Fibroblast of skin of scalp (primary cell): ENCODE measurements at regions not wholly inside any gene's neighbourhood (a gene's known extent, or its start where the extent isn't known, plus 50 kb on each side); places are given as distances from the start of the nearest gene placed in this dataset.
"Not testable (repeated sequence)": the region's sequence is repeated elsewhere in the genome, so short reads cannot be mapped to it uniquely, and the experiment has no call there.

Source experiments
- DNase-seq: peaks from one replicate; pipeline ENCODE4 v3.0.0-alpha.2; 2013

DNA sequence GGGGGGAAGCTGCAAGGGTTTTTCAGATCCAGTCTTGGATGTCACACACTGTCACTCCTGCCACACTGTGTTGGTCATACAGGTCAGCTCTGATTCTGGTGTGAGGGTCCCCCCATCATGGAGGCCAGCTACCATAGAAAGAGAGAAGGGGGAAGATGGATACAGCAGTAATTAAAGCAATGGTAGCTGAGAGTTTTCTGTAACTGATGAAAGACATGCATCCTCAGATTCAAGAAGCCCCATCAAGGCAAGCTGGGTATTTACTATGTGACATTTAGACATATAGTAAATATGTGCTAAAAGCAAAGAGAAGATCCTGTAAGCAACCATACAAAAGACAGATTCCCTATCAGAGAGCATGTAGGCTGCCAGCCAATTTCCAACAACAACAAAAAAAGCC lies 110.9 kb upstream of the COL5A1 start:
- no peak for DNase-seq

DNA sequence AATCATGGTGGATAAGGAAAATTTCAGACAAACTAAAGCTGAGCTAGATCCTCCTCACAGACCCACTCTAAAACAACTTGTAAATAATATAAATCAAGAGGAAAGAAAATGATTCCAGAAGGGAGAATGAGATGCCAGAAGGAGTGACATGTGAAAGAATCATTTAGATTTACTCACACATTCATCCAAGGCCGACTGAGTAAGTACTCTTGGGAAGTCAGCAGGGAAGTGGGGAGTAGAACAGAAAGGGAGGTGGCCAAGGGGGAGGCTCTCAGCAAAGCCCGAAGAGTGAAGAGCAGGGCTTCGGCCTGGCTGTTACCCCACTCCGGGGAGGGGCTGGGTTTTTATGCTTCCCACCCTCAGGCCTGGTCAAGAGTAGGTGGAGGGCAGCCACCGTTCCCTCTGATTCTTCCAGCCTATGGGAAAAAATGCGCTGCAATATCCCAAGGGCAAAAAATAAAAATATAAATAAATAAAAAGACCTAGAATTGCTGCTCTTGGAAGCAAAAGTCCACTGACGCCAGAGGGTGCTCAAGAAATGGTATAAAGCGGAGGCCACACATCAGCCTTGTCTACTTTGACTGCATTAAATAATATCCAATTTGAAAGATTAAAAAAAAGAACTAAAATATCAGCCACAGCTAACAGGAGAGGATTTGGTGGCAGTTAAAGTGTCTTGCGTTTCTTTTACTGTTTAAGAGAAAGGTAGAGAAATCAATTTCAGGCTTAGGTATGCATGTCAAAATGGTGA lies 110.2 kb upstream of the COL5A1 start:
- no peak for DNase-seq

DNA sequence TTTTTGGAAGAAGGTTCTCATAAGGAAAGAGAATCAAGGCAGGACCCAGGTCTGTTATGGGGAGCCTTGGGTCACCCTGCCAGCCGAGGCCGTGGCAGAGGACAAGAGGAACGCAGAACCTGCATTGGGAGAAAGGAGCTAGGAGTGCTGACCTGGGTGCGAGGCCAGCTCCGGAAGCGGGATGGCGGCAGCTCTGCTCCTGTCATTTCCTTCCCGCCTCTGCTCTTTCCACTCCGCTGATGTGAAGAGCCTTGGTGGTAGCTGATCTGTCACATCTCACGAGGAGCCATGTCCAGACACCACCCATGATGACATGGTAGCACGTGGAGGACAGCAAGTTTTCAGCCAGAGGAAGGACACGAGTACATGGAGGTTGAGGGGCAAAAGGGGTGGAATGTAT lies 109.5 kb upstream of the COL5A1 start:
- no peak for DNase-seq

DNA sequence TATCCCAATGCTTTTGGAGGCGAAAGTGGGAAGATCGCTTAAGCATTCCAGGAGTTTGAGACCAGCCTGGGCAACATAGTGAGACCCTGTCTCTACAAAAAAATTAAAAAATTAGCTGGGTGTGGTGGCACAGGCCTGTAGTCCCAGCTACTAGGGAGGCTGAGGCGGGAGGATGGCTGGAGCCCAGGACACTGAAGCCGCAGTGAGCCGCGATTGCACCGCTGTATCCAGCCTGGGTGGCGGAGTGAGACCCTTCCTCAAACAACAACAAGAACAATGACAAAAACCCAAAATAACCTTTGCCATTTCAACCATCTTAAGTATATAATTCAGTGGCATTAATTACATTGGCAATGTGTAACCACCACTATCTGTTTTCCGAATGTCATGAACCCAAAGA lies 108.9 kb upstream of the COL5A1 start:
- not testable (repeated sequence) for DNase-seq

DNA sequence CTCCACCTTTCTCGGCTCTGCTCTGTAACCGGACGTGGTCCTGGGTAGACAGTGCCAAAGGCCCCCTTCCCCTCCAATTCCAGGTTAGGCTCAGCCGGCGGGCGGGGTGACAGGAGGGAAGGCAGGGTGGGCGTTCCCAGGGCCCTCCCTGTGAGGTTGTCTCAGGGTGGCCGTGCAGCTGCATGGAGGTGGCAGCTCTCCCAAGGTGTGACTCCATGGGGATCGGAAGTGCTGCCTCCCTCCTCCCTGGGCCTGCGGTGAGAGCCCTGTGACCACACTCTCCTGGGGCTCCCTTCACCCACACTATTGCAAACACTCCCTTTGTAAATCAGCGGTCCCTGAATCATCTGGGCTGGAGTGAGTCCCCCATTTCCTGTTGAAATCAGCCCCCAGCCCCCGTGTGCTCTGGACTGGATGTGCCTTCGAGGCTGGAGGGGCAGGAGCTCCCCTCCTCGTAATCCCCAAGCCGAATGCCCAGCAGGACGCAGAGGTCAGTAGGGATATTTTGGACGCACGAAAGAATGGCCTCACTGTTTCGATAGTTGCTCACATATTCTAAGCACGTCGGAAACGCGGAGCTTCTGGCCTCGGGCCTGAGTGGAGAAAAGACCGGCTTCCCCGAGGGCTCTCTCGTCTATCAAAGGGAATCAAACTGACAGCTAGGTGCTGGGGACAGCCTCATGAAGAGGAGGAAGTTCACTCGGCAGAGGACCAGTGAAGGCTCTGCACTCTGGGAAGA lies 107.6 kb upstream of the COL5A1 start:
- peak; percentile 35 for DNase-seq

DNA sequence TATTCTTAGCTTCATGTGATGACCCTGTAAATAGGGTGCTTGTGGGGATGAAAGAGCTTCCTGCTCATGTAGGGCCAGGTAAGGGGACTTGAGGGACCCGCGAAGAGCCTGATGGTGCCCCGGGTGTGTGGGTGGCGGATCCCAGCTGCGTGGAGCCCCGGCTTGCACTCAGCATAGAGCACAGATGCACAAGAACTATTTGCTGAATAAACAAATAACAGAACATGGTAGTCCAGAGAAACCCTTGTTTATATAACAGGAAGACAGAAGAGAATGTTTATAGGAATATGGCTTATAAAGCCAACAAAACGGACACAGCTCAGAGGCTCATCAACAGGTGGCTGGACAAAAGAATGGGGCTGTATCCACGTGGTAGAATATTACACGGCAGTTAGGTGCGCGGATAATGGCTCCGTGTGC lies 106.9 kb upstream of the COL5A1 start:
- DNase-seq = no peak

DNA sequence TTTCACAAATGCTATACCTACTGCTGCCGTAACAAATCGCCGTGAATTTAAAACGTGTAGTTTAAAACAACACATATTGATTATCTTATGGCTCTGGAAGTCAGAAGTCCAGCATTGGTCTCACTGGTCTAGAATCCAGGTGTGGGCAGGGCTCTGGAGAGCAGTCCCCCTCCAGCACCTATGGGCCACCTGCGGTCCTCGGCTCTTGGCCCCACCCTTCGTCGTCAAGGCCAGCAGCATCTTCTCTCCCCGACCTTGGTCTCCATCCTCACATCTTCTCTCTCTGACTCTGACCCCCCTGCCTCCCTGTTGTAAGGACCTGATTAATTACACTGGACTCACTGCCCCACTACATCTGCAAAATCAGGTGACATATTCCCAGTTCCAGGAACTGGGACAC lies 106.4 kb upstream of the COL5A1 start:
- DNase-seq = no peak

DNA sequence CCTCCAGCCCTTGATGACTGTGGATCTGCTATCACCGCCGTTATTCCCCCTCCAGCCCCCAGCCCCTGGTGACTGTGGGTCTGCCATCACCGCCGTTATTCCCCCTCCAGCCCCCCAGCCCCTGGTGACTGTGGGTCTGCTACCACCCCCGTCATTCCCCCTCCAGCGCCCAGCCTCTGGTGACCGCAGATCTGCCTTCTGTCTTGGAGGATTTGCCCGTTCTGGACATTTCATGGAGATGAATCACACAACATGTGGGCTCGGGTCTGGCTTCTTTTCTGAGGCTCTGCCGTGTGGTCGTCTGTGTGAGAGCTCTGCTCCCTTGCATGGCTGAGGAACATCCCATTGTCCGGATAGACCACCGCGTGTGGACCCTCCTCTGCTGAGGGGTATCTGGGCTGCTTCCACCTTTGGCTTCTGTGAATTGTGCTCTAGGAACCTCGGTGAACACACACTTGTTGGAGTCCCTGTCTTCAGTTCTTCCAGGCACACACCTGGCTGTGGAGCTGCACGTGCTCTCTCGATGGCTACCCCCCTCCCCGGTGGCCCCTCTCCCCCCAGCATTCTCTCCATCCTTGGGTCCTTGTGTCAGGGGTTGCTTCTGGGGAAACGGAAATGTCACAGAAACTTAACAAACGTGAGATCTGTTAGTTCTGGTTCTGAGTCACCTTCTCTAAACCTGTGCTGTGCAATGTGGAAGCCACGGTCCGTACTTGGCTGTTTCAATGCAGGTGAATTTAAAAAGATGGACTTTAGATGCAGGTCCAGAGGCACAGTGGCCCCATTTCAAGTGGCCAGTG lies 105.3 kb upstream of the COL5A1 start:
- peak; percentile 88 for DNase-seq

DNA sequence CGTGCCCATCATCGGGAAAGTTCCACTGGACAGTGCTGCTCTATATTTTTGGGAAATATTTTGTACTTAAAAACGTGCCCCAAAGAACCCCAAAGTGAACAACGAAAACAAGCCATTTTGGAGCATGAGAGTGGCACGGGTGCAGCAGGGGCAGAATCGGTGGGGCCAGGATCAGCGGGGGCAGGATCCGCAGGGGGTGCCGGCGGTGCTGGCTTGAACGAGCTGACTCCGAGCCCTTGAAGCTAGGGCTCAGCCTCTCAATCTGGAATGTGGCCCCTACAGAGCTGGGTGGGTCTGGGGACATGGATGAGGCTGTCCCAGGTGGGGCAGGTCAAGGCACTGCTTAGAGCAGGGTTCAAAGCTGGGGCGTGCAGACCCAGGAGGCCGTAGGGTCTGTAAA lies 104.7 kb upstream of the COL5A1 start:
- DNase-seq = no peak

DNA sequence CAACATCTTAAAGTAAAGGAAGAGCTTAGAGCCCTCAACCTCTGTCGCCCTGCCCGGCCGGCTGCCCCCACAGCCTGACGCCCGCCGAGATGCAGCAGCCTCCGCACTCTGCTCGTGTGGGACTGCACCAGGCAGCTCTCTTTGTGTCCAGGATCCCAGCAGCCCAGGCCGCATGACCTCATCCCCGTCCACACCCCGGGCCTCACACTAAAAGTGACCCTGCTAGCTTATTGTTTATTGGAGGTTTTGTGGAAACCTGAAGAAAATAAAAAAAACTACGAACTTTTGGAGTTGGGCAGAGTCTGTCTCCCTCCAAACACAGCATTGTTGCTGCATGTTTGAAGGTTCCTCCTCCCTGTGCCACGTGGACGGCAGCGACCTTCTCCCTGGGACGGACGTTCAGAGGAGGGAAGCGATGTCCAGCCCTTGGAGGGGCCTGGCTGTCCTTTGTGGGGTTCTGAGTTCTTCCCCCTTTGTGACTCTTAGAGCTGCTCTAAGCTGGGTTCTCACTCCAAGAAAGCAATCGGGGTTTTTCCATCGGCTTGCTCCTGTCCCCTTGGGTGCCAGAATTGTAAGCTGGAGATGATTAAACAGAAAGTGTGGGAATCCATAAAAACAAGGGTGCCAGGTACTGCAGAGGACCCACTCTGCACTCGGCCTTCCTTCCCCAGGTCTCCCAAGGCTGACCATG lies 103.5 kb upstream of the COL5A1 start:
- no peak for DNase-seq

DNA sequence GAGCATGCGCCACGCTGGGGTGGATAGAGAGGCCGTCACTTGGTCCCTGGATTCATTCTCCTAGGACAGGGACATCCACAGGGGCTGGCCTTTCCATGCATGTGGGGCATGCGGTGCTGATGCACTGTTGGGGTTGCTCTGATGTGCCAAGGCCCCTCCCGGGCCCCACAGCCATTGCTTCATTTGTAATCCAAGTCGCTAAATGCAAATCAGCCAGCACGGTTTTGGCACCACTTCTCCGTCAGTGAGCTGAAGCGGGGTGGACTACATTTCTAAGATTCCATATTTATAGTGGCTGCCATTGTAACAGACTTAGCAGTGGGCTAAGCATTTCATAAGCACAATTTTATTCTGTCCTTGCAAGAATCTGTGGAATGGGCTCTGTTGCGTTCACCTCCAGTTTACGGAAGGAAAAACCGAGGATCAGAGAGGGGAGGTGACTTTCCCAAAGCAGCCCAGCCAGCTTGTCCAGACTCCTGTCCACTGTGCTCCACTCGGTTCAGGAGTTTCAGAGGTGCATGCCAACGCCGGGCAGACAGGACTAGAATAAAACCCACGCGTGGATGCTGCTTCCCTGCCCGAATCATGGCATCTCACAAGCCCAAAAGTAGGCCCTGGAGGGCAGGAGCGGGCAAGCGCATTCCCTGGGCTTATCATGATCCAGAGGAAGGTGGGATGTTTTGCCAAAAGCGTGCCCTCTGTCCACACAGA lies 102.6 kb upstream of the COL5A1 start:
- DNase-seq = peak; percentile 75

DNA sequence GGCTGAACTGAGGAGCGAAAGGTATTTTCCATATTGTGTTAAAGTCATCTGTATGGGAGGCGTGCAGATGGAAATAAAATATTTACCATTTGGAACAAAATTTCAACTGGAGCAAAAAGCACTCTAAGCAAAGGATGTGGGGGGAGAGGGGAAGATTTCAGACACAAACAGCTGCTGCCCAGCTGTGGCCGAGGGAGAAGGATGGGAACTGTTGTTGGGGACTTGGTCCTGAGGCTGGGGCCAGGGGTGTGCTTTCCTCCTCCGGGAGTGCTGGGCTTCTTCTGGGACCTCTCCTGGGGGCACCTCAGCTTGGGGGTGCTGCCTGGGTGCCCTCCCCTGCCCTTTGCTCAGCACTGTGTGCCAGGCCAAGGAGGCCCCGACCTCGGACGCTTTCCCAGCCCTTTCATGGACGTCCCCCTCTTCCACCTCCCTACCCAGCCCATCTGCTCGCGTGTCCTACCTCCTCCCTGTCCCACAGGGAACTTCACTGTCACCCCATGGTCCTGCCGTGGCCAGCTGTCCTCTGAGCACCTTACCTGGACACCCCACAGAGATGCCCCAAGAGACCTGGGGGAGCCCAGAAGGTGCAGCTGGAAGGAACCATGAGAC lies 101.9 kb upstream of the COL5A1 start:
- no peak for DNase-seq

DNA sequence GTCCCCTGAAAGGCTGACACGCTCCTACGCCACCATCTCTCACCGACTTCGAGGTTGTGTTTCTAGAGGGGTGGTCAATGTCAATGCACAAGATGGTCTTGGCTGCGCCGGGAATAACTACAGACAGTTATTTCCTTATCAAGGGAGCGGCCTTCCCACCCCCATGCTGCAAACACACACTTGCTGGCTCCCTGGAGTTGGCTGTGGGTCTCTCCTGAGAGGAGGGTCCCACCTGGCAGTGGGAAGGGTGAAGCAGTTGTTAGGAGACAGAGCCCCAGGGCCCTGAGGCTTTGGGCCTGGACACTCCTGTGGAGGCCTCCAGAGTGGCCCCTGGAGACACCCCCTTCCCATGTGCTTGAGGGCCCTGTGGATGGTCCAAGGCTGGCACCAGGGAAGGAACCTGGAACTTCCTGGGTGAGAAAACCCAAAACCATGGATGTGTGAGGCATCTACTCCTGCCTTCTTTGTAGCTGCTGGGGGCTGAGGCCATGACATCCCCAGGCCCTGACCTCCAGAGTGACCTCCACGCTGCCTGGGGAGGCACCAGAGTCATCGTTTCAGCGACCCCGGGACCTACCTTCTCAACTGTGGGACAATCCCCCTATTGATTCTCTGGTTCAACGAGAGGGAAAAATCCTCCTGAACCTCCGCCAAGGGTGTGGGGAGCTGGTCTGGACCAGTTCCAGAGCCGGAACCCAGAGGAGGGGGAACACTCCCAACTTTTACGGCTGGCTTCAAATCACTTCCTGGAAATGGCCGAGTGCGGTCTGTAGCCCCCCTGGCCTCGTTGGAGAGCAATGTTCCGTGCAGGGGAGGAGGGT lies 101.1 kb upstream of the COL5A1 start:
- no peak for DNase-seq

DNA sequence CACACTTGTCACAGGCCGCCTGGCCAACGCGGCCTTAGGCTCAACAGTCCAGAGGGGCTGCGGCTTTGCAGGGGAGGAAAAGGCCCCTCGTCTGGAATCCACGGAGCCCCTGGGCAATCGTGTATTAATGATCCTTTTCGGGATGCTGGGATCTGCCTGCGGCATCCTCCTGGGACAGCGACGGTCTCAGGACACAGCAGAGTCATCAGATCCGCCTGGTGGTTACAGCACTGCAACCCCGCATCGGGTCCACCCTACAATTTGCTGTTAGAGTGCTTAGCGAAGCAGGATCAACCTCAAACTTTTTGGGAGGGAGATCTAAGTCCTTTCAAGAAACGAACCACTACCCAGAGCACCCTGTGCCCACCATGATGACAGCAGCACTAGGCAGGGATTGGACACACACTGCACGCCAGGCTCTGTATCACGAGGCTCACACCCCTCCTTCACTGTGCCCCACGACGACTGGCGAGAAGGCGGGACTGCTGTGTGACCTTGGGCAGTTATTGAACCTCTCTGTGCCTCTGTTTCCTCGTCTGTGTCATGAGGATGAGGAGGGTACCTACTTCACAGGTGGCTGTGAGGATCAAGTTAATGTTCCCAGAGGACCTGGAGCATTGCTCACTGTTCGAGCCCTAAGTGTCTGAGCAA lies 100.4 kb upstream of the COL5A1 start:
- DNase-seq = no peak

DNA sequence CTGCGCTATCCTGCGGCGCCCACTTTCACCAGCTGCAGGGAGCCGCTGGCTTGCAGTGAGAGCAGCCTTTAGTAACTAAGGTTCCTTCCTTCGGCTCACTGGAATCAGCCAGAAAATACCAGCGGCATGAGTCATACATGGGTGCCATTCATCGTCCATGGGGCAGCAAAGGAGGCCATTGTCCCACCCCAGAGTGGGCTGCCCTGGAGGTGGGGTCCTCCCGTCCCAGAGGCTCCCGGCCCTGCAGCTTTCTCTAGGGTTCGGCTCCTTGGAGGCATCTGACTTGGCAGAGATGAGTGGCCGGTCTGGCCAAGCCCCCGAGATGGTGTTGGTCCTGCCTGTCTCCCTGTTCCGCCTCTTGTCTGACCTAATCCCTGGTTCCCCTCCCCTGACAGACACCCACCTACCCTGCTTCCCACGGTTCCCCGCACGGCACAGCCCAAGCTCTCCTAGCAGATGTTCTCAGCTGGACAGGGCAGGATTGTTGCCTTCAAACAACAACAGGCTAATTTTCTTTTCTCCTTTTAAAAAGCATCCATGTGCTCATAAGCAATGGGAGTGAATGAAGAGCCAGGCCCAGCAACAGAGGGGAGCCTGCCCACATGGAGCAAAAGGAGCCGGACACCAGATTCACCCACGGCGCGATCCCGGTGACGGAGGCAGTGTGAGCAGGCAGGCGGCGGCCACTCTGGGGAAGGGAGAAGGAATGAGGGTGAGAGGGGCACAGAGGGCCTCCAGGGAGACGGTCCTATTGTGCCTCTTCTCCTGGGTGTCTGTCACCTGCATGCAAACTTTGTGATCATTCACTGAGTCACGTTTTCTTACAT lies 97.0 kb upstream of the COL5A1 start:
- DNase-seq = peak; percentile 88

DNA sequence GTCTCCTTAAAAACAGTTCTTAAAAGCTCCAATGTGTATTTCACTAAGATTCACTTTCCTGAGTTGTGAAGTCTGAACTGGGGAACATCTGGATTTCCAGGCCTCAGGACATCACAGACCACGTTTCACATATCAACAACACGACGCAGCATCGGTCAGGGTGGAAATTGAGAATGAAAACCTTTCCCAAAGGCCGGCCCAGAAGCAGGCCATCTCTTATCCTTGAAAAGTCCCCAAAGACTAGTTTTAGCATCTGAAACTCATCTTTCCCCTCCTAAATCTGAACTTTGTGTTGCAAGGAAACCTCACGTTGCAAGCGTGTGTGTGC lies 96.4 kb upstream of the COL5A1 start:
- DNase-seq = no peak

DNA sequence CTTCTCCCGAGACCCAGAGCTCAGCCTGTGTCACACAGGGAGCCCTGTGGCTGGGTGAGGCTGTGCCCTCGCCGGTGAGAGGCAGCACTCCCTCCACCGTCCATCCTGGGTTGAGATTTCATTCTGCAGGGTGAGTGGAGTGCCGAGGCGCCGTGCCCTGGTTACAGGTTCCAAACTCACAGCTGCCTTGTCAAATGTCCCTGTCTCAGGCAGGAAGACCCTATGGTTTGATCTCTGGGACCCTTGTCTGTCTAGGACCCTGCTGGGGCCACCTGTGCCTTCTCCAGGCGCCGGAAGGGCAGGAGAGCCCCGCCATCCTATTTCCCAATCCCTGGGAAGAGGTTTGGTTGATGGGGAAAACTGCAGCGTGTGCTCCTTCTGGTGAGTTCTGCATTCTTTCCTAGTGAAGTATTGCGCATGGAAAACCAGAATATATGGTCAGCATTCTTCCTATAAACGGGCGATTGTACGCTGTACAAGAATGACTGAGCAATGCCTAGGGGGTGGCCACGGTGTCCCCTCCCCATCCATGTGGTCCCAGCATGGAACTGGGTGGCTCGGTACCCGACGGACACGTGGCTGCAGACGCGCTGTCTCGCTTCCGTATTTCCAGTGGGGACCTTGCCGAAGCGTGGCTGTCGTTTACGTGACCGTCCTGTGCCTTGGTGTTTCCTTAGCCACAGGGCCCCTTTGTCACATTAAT lies 95.9 kb upstream of the COL5A1 start:
- peak; percentile 96 for DNase-seq

DNA sequence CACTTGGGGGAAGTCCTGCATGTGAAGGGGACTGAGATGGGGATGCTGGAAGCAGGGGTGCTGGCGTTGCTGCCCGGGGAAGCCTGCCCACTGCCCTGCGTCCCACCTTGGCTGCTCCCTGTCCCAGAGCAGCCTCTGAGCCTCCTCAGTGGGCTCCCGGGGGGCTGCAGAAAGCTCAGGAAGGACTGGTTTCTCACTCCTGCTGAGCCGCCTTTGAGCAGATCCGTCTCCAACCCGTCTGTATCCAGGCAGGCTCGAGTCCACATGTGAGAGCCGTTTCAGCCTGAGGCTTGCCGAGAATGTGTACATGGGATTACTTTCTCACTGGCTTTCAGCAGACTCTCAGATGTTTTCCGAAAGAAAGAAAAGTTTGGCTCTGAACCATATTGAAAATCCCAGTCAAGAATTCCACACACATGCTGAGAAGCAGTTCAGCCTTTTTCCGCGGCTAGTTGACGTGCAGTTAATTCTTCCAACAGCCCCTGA lies 95.3 kb upstream of the COL5A1 start:
- peak; percentile 97 for DNase-seq

DNA sequence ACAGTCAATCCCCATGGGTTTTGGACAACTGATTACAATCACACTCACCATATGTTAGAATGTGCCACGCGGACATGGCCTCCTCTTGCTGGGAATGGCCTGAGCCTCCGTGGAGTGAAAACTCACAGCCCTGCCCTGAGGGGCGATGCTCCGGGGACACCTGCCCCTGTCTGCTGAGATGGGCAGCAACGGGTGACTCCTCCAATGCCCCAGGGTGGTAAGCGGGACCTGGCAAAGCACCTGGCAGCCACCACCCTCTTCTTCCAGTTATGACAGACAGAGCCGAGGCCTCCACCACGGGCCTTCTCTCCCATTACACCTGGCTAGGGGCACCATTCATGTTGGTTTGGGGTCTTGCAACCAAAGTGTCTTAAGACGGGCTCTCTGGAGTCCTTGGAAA lies 94.9 kb upstream of the COL5A1 start:
- DNase-seq = no peak
